GM12801 (cell line): ENCODE measurements at regions not wholly inside any gene's neighbourhood (a gene's known extent, or its start where the extent isn't known, plus 50 kb on each side); places are given as distances from the start of the nearest gene placed in this dataset.

ENCODE experiments used
- CTCF ChIP-seq: IDR thresholded peaks from one replicate; pipeline ENCODE4 v1.5.1; 2011; ENCODE audit warnings: control low read depth; ENCODE audit not compliant: insufficient read length; ENCODE audit errors: extremely low read depth

GRCh38 chr1:37085393-37085792 lies 51.1 kb upstream of the GRIK3 start:
- TF ChIP-seq CTCF = no peak

- no peak for TF ChIP-seq CTCF
Measured at GRCh38 chr1:37089750-37090149, 55.4 kb upstream of the GRIK3 start.

GRCh38 chr1:37090671-37091070 lies 56.4 kb upstream of the GRIK3 start:
- no peak for TF ChIP-seq CTCF

- no peak for TF ChIP-seq CTCF
Measured at GRCh38 chr1:37092937-37093336, 58.6 kb upstream of the GRIK3 start.

- TF ChIP-seq CTCF = no peak
Measured at GRCh38 chr1:37094302-37094701, 60.0 kb upstream of the GRIK3 start.

GRCh38 chr1:37096523-37096922 lies 62.2 kb upstream of the GRIK3 start:
- TF ChIP-seq CTCF = no peak

- no peak for TF ChIP-seq CTCF
Measured at GRCh38 chr1:37097731-37098130, 63.4 kb upstream of the GRIK3 start.

- TF ChIP-seq CTCF = no peak
Measured at GRCh38 chr1:37098237-37098636, 63.9 kb upstream of the GRIK3 start.
